ENCODE measurements at regions not wholly inside any gene's neighbourhood (a gene's known extent, or its start where the extent isn't known, plus 50 kb on each side); places are given as distances from the start of the nearest gene placed in this dataset.

DNA sequence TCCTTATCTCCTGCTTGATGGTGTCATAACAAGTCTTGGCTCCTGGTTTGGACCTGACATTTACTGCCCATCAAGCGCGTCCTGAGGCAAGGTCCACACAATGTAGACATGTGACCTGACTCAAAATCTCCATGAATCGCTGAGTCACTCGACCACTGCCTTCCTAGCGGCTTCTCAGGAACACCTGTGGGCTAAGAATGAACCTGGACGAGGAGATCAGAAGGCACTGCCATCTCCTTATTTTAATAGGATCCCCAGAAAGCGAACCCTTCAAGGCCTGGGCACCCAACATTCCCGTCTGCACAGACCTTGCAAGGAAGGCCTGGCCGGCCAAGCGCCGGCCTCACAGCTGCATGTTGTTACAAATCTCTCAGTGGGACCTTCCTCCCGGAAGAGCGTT lies 60.6 kb upstream of the IRX1 start:
- Histone ChIP-seq H3K36me3 (ENCODE audit: control insufficient read depth, insufficient read depth, low read length) (no peaks in the 10 kb centered on the region), H3K4me3 (ENCODE audit: low read depth, low read length) (no peak overlapping the region), H3K27me3 (ENCODE audit: control insufficient read depth, insufficient read depth, low read length) (no peaks in the 10 kb centered on the region)
- no peak for DNase-seq (ENCODE audit: low read depth)
- CTCF ChIA-PET: no interaction called here
- POLR2A ChIA-PET: no interaction called here
- TF ChIP-seq, protein P1, sequence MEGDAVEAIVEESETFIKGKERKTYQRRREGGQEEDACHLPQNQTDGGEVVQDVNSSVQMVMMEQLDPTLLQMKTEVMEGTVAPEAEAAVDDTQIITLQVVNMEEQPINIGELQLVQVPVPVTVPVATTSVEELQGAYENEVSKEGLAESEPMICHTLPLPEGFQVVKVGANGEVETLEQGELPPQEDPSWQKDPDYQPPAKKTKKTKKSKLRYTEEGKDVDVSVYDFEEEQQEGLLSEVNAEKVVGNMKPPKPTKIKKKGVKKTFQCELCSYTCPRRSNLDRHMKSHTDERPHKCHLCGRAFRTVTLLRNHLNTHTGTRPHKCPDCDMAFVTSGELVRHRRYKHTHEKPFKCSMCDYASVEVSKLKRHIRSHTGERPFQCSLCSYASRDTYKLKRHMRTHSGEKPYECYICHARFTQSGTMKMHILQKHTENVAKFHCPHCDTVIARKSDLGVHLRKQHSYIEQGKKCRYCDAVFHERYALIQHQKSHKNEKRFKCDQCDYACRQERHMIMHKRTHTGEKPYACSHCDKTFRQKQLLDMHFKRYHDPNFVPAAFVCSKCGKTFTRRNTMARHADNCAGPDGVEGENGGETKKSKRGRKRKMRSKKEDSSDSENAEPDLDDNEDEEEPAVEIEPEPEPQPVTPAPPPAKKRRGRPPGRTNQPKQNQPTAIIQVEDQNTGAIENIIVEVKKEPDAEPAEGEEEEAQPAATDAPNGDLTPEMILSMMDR (IDR thresholded peaks at IDR 0.05; ENCODE audit: insufficient read depth, low read depth, low read length): no peak

DNA sequence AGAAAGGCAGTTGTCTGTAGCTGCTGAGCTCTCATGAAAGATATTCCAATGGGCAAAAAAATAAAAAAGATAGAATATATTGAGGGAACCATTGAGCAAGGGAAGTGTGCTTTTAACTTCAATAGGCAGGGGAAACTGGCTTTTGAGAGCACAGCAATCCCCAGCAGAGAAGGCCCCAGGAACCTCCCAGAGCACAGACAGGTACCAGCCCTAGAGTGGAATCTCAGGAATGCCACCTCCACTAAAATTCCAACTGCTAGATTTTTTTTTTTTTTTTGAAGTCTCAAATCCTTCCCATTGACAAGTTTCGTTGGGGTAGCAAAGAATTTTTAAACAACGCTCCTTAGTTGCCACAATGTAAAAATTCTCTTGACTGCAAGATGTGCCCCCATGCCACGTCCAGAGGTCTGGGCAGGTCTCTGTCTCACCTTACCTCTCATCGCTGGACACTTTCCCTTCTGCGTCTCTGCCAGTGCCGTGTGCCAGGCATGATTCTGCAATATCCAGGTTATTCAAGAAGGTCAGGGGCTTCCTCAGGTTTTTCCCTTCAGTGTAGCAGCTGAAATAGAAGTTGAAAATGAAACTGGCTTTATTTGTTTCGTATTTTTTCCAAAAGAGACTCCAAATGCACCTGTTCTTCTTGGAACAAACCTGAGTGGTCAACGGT lies 64.2 kb upstream of the IRX1 start:
- CTCF ChIA-PET: no interaction called here
- TF ChIP-seq, protein P1 (IDR thresholded peaks at IDR 0.05; ENCODE audit: insufficient read depth, low read depth, low read length): no peak
- no peak overlapping the region for H3K4me3 ChIP-seq (ENCODE audit: low read depth, low read length)
- POLR2A ChIA-PET: no interaction called here
- DNase-seq (ENCODE audit: low read depth): no peak
- no peaks in the 10 kb centered on the region for H3K36me3 ChIP-seq (ENCODE audit: control insufficient read depth, insufficient read depth, low read length)
- H3K27me3 ChIP-seq (ENCODE audit: control insufficient read depth, insufficient read depth, low read length): no peaks in the 10 kb centered on the region

DNA sequence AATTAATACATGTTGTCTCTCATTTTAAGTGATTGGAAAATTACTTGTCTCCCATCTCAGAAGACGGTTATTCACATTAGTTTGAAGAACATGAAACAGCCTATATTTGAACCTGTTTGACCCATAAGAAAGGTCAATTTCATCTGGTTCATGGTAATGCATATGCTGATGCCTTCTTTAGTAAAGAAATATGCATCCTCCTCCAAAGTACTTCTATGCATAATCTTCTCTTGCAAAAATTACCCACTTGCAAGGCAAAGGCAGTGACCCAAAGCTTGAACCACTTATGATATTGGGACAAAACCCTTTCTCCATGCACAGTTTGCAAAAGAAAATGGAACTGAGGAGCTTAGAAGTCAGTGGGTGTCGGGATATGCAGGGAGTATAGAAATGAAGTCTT lies 65.4 kb upstream of the IRX1 start:
- CTCF ChIA-PET: no interaction called here
- no peak for DNase-seq (ENCODE audit: low read depth)
- no peak overlapping the region for H3K4me3 ChIP-seq (ENCODE audit: low read depth, low read length)
- H3K27me3 ChIP-seq (ENCODE audit: control insufficient read depth, insufficient read depth, low read length): no peaks in the 10 kb centered on the region
- H3K36me3 ChIP-seq (ENCODE audit: control insufficient read depth, insufficient read depth, low read length): no peaks in the 10 kb centered on the region
- POLR2A ChIA-PET: no interaction called here
- TF ChIP-seq, protein P1 (IDR thresholded peaks at IDR 0.05; ENCODE audit: insufficient read depth, low read depth, low read length): no peak

DNA sequence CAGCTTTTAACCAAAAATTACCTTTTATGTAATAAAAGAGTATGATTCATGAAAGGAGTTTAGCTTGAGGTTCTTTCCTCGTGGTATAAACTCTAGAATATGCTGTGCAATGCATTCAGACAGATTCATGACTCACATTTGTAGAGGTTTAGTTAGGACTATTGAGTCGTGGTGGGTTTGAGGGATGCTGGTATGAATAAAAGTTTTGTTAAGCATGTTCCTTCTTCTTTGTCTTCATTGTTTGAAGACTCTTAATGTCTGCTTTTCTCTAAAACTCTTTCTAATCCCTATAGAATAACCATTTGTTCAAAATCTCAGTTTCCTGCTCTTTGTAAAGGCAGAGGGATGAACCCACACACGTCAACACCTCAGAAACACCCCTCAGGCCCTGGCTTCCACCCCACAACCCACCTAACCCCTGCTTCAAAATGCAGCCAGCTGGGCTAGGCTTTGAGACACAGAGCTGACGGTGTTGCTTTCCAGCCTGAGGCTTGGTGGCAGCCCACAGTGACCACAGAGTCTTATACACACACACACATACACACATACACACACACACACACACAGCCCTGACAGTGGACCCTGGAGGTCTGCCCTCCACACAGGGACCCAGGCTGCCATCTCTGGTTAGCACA lies 69.0 kb upstream of the IRX1 start:
- ChIA-PET POLR2A (no interaction called here), CTCF (interaction anchor here (0.6 kb wide), 1 partner anchor 612 kb away, joined by 3 read pairs; no protein-coding TSS in a partner anchor)
- DNase-seq (ENCODE audit: low read depth): no peak

DNA sequence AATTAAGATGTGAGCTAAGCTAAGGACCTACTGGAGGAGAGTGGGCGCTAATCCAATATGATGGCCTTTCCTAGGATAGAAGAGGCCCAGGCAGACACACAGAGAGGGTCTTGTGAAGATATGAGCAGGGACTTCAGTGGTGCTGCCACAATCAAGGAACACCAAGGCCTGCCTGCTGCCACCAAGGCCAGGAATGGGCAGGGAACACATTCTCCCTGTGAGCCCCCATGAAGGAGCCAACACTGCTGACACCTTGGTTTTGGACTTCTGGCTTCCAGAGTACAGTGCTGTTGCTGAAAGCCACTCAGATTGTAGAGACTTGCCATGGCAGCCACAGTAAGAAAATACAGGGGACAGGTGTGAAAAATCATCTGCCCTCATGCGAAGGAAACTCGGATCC lies 73.1 kb upstream of the IRX1 start:
- CTCF ChIA-PET: no interaction called here
- DNase-seq (ENCODE audit: low read depth): no peak
- TF ChIP-seq, protein P1 (IDR thresholded peaks at IDR 0.05; ENCODE audit: insufficient read depth, low read depth, low read length): no peak
- H3K36me3 ChIP-seq (ENCODE audit: control insufficient read depth, insufficient read depth, low read length): no peaks in the 10 kb centered on the region
- H3K4me3 ChIP-seq (ENCODE audit: low read depth, low read length): no peak overlapping the region
- POLR2A ChIA-PET: no interaction called here
- no peaks in the 10 kb centered on the region for H3K27me3 ChIP-seq (ENCODE audit: control insufficient read depth, insufficient read depth, low read length)

More for the DNA sequence above, 69.0 kb upstream of the IRX1 start:
- TF ChIP-seq, protein P1 (IDR thresholded peaks at IDR 0.05; ENCODE audit: insufficient read depth, low read depth, low read length): no peak
- H3K36me3 ChIP-seq (ENCODE audit: control insufficient read depth, insufficient read depth, low read length): no peaks in the 10 kb centered on the region
- no peak overlapping the region for H3K4me3 ChIP-seq (ENCODE audit: low read depth, low read length)
- H3K27me3 ChIP-seq (ENCODE audit: control insufficient read depth, insufficient read depth, low read length): no peaks in the 10 kb centered on the region
